NCI-H1092 (cell line): ENCODE measurements at regions not wholly inside any gene's neighbourhood (a gene's known extent, or its start where the extent isn't known, plus 50 kb on each side); places are given as distances from the start of the nearest gene placed in this dataset.

Source experiments
- DNase-seq: peaks from one replicate; lab custom pipeline; 2025; lab: John Stamatoyannopoulos, UW

DNA sequence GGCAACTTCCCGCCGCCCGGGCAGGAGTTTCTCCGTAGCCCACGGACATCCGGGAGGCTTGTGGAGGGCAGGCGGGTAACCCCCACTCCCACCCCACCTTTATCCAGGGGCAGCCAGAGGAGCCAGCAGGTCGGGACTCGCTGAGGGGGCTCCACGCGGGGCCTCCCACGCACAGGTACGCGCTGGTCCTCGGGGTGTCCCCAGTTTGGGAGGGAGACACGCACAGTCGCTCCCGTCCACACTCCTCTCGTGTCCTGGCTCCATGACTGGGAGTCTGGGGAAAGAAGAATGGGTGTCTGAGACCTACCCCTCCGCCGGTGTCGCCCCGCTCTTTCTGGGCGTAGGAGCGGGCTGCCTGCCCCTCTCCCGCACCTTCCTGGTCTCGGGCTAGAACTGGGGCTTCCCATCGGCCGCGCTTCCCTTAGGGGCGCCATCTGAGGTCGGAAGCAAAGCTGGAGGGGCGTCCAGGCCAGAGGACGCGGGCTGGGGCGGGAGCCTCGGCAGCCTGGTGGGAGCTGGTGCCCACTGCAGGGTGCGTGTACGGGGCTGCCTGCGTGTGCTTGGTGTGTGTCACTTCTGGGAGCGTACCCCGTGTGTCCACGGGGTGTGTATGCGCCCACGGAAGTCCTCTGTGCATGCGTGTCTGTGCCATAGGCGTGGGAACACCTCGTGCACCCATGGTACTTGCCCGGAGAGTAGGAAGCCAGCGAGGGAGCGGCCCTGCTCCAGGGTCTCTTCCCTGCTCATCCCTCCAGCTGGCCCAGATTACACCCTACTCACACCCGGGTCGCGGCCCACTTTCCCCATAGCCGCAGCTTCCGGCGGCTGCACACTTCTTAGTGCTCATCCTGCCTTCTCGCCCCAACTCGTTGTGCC is 73.0 kb upstream of the LEP start:
- DNase-seq = no peak

DNA sequence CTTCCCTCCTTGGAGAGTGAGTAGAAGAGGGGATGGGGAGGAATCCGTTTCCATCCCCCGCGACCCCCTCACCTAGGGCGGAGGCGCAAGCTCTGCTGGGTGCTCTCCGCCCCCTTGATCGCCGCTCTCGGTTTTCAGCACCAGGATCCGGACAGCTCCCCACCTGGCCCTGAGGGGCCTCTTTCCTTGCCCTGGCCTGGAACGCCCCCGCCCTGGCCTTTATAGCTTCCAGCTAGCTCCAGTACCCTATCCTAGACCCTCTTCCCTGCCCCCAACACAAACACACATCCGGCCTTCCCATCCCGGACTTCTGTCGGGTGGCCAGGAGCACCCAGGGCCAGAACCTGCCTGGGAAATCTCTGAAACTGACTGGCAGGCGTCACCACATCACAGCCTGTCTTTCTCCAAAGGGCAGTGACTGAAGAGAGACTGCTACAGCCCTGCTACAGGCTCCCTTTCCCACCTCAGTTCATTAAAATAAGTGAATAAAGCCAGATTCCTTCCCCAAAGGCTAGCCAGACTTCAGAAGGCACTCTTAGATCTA is 72.3 kb upstream of the LEP start:
- no peak for DNase-seq

DNA sequence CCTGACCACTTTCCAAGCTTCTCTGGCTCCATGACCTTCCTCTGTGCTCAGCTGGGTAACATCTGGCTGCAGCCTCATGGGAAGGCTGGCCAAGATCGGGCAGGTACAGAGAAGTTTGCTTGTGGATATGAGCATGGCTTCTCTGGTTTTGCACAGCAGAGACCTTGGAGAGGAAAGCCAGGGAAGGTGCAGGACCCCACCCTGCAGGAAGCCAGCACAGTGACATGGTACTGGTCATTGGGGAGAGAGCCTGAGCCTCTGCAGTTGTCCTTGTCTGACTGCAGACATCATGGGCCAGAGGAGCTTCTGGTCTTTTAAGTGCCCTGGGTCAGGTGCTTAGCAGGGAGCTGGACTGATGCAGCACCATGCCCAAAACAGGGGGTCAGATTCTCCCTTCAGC is 70.6 kb upstream of the LEP start:
- no peak for DNase-seq

DNA sequence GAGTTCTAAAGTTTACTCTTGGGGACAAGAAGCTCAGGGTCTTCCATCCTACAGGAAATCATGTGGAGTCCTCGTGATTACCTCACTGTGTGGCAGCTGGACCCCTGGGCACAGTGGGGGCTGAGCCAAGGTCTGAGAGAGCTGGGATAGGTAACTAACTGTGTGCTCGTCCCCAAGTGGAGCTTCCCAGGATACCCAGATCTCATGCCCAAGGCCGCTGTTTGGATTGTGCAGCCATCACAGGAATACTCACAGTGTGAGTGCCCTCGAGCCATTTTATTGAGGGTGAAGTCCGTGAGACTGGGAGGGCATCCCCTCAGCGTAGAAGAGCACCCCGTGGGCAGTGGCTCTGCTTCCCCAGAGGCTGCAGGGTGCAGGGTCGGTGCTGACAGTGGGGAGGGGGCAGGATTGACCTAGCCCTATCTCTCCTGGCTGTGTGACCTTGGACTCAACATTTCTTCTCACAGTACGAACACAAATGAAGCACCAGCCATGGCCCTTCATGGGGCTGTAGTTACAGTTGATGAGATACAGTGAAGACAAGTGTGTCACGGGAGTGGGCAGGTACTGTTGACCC is 69.6 kb upstream of the LEP start:
- no peak for DNase-seq

DNA sequence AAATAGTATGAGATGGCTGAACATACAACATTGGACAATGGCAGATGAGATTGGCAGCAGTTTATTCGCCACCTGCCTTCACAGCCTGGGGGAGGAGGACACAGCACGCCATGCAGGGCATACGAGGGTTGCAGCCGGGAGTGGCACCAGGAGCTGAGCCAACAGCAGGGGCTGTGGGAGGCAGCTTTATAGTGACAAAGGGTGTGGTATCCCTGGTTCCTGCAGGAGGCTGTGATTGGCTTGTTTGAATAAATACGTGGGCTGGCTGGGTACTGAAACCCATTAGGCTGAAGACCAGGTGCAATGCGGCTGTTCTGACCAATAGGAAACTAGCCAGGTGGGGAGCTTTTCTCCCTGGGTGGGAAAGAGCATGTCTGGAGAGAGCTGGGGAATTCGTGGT is 68.9 kb upstream of the LEP start:
- no peak for DNase-seq

DNA sequence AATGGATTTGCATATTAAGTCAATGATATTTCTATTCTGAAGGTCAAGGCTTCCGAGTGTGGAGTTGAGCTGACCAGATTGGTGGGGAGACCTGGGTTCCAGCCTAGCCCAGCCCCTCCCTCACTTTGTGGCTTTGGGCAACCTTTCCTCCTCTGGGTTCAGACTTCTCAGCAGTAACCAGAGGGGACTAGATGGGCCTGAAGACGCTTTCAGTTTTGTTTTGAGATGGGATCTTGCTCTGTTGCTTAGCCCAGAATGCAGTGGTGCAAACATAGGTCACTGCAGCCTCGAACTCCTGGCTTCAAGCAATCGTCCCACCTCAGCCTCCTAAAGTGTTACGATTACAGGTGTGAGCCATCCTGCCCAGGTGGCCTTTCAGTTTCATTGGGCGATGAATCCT is 68.1 kb upstream of the LEP start:
- no peak for DNase-seq

DNA sequence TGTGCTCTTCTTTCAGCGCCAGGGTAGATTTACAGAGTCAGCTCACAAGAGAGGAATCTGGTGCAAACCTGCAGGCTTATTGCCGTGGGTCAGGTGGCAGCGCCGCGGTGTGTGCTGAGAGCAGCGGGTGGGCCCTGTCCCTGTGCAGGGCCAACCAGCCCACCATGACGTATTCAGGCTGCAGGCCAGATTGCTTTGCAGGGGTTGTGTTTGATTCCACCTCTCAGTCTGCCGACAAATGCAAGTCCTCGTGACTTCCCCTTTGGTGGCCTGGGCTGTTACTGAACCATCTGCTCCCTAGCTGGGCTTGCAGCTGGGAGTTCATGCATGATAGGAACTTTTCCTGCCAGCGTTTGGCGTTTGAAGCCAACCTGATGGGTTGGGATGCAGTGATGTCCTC is 66.7 kb upstream of the LEP start:
- no peak for DNase-seq

DNA sequence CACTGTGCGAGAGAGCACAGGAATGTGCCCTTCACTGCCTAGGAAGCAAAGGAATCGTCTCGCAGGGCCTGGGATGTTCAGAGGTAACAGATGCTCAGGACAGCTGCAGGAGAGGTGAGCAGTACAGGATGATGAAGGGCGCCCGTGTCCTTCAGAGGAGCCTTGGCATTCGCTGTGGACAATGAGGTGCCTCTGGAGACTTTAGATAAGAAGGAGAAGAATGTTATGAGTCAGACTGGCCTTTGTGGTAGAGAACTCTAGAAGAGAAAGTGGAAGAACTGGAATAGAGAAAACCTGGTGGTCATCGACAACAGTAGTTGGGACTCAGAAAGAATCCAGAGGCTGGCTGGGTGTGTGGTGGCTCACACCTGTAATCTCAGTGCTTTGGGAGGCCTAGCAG is 64.4 kb upstream of the LEP start:
- no peak for DNase-seq

DNA sequence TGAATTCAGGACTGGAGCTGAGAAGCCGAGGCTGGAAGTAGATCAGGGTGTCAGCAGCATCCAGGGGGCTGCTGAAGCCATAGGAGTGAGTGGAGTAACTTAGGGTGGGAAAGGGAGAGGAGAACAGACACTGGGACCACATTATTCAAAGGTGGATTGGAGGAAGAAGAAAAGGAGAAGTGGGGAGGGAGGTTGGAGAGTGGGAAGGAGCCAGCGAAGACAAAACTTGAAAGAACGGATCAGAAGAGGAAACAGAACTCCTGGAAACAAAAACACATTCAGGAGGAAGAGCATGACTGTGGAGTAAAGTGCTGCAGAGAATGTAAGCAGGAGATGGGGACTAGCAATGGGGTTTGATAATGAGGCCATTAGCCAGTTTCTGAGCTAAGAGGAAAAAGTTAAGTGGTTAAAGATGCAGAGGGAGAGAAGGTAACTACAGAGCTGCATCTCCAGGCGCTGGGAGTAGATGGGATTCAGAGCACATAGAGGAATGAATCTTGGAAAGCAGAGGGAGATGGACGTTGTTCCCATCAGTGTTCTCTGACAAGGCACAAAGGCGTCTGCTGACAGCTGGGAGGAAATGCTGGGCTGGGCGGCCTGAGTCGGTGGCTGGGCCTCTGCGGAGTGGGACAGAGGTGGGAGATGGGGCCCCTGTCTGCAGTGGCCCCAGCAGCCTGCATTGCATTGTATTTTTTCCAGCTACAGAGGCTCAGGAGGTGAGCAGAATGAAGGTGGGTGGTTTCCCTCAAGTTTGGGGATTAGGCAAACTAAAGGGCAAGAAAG is 63.1 kb upstream of the LEP start:
- no peak for DNase-seq

DNA sequence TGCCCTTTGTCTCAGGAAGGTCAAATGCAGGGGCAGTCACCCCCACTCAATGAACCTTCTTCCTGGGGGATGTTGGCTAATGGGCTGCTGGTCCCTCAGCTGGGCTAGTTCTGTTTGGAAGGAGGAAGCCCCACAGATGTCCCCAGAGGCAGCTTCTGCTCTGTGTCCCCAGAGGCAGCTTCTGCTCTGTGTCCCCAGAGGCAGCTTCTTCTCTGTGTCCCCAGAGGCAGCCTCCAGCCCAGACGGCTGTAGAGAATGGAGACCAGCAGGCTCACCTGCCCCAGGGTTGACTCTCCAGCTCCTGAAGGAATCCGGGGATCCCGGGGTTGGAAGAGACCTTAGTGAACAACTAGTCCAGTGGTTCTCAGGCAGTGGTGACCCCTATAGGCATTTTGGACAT is 62.5 kb upstream of the LEP start:
- no peak for DNase-seq

DNA sequence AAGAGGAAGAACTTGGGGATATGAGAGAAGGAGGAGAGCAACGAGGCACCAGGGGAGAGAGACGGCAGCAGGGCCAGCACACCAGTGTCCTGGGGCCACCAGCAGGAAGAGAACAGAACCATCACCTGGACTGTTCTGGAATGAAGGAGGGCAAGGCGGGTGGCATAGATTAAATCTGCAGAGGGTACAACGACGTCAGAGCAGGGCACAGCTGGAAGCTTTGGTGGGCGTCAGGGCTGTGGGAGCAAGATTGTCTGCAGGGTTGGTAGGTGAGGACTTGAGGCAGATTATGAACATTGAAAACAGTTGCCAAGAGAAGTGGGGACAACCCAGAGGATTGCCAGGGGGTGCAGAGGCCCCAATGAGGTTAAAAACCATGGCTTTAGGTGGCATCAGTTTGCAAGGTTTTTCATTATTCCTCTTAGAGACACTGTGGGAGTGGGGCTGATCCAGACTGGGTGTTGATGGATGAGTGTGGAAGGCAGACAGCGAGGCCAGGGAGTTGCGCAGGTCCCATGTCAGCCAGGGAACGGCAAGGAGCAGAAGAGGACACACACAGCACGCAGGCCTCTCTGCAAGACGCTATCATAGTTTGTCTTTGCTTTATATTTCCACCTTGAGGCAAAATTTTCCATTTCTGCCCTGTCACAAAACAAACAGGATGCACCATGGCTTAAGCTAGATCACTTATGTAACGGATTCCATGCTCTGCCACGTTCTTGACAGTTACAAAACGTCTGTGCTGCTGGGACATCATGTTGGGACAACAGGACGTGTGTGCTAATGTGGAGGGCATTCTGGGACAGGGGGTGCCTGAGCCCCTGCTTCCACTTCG is 52.5 kb upstream of the LEP start:
- DNase-seq = no peak

DNA sequence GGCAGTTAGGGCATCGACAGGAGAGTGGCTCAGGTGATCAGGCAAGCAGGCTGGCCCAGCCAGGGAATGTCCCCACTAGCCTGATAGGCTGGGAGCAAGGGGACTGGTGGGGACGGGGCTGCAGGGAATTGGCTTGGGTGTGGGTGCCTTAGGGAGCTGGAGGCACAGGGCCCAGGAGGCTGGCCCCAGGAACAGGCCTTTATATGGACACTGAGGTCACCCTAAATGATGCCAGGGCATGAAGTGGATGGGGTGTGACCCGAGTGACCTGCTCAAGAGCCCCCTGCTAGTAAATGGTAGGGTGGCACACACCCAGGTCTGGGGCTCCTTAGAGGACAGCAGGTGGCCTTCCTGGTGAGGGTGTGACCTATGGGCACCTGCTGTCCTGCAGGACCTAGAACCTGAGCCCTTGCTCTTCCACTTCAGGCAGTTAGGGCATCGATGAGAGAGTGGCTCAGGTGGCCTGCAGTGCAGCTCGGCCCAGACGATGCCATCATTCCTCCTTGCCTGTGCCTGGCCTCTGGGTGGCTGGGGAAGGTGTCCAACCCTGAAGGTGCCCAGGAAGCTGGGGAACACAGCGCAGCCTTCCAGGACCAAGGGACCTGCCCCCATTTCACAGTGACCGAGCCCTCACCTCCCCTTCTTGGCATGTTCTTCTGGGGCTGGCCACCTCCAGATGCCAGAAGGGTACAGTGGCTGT is 51.7 kb upstream of the LEP start:
- DNase-seq = no peak

DNA sequence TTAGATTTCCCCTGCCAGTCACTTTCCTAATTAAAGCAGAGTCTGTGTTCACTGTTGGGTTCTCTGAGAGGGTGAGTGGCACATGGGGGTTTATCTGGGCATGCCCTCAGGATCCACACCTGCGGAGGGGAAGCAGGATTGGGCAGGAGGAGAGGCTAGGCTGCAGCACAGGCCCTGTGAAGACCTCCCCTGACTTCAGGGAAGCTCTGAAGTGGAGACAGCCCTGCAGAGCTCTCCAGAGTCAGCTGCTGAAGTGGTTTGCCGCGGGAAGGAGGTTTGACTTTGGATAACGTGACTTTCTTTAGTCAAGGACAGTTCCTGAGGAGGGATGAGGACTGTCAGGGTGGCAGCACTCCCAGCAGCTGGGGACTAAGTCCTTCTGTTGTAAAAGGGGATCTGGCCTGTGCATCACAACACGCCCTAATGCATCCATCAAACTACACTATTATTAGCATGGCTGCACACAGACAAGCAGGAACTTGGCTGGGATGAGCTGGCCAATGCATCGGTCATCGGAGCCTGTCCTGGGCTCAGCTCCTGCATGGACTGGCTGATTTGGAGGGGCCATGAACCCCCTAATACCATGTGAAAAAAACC is 50.9 kb upstream of the LEP start:
- DNase-seq = no peak

DNA sequence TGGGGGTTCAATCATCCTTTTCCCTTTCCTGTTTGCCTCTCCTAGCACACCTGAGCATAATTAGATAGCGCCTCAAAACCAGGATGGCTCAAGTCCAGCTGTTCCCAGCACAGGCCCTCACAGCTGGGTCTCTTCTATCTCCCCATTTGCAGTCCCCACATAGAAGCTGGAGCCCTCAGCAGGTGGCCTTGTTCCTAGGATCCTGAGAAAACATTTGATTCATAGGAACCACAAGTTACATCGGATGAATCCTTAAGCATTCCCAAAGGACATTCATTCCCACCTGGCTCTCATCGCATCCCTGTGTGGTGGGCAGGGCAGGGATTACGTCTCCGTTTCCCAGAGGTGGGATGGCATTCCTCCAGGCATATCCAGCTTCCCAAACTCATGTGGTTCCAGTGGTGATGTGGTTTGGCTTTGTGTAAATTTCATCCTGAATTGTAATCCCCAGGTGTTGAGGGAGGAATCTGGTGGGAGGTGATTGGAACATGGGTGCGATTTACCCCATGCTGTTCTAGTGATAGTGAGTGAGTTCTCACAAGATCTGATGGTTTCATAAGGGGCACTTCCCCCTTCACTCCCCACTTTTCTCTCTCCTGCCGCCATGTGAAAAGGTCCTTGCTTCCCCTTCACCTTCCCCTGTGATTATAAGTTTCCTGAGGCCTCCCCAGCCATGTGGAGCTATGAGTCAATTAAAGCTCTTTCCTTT is 49.8 kb upstream of the LEP start:
- no peak for DNase-seq
